ENCODE measurements at regions not wholly inside any gene's neighbourhood (a gene's known extent, or its start where the extent isn't known, plus 50 kb on each side); places are given as distances from the start of the nearest gene placed in this dataset.

GRCh38 chr9:71581101-71581500, 187.2 kb downstream of the CEMIP2 start:
- no peaks in the 10 kb centered on the region for H3K4me1 ChIP-seq
- no peaks in the 10 kb centered on the region for H3K9me3 ChIP-seq (ENCODE audit: low read depth)
- no peaks in the 10 kb centered on the region for H3F3A ChIP-seq (ENCODE audit: low read depth)
- no peak overlapping the region for H3K4me3 Mint-ChIP-seq
- no peak overlapping the region for H2AFZ ChIP-seq (replicated peaks)
- H3K27ac ChIP-seq, result no peak overlapping the region
- peaks cover 25% of the 10 kb centered on the region for H3K4me1 Mint-ChIP-seq
- no peaks in the 10 kb centered on the region for H3K36me3 Mint-ChIP-seq
- H3K36me3 ChIP-seq, result no peaks in the 10 kb centered on the region
- H3K9ac ChIP-seq, result no peak overlapping the region
- no peaks in the 10 kb centered on the region for H4K20me1 ChIP-seq (ENCODE audit: low read depth)
- no peaks in the 10 kb centered on the region for H3K9me3 Mint-ChIP-seq
- no peak for DNase-seq (ENCODE audit: low spot score)
- TF ChIP-seq CTCF (IDR thresholded peaks at IDR 0.05), result no peak
- no peak for TF ChIP-seq EZH2 (IDR thresholded peaks at IDR 0.05)
- TF ChIP-seq EZH2phosphoT487 (IDR thresholded peaks at IDR 0.05), result no peak
- H3K27ac Mint-ChIP-seq, result no peak overlapping the region
- H3K4me2 ChIP-seq, result no peak overlapping the region
- peaks cover 2% of the 10 kb centered on the region for H3K27me3 Mint-ChIP-seq (ENCODE audit: insufficient read depth, low read depth)
- no peaks in the 10 kb centered on the region for H3K27me3 ChIP-seq
- no peak overlapping the region for H3K4me3 ChIP-seq
- no peaks in the 10 kb centered on the region for H3K79me2 ChIP-seq (ENCODE audit: low read depth)

DNA sequence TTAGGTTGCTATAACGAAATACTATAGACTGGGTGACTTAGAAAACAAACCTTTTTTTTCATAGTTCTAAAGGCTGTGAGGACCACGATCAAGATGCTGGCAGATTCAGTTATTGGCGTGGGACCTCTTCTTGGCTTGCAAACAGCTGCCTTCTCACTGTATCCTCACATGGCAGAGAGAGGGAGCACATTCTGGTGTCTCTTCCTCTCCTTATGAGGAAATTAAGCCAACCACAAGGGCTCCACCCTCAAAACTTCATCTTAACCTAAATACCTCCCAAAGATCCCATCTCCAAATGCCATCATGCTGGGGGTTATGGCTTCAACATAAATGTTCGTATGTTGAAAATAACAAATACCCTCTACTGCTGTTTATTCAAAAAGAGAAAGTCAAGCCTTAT, 197.1 kb downstream of the CEMIP2 start:
- H3K4me1 ChIP-seq, result no peaks in the 10 kb centered on the region
- no peaks in the 10 kb centered on the region for H3K9me3 ChIP-seq (ENCODE audit: low read depth)
- no peaks in the 10 kb centered on the region for H3K79me2 ChIP-seq (ENCODE audit: low read depth)
- H3K27ac ChIP-seq, result no peak overlapping the region
- Mint-ChIP-seq H3K27ac (no peak overlapping the region), H3K4me1 (peaks cover 5% of the 10 kb centered on the region), H3K4me3 (no peak overlapping the region), H3K27me3 (ENCODE audit: insufficient read depth, low read depth) (peaks cover 3% of the 10 kb centered on the region), H3K9me3 (peaks cover 2% of the 10 kb centered on the region), H3K36me3 (no peaks in the 10 kb centered on the region)
- no peaks in the 10 kb centered on the region for H3K27me3 ChIP-seq
- DNase-seq (ENCODE audit: low spot score), result no peak
- TF ChIP-seq CTCF (IDR thresholded peaks at IDR 0.05) (no peak), EZH2phosphoT487 (IDR thresholded peaks at IDR 0.05) (no peak), EZH2 (IDR thresholded peaks at IDR 0.05) (no peak)
- no peaks in the 10 kb centered on the region for H3K36me3 ChIP-seq
- H3F3A ChIP-seq (ENCODE audit: low read depth), result no peaks in the 10 kb centered on the region
- H4K20me1 ChIP-seq (ENCODE audit: low read depth), result no peaks in the 10 kb centered on the region
- H3K4me2 ChIP-seq, result no peak overlapping the region
- no peak overlapping the region for H3K4me3 ChIP-seq
- H3K9ac ChIP-seq, result no peak overlapping the region
- H2AFZ ChIP-seq (replicated peaks), result no peak overlapping the region

- H3K9me3 ChIP-seq (ENCODE audit: low read depth), result no peaks in the 10 kb centered on the region
- no peak overlapping the region for H3K27ac ChIP-seq
- H3K4me2 ChIP-seq, result no peak overlapping the region
- H3K4me1 ChIP-seq, result no peaks in the 10 kb centered on the region
- Mint-ChIP-seq H3K27ac (no peak overlapping the region), H3K9me3 (peaks cover 2% of the 10 kb centered on the region), H3K27me3 (ENCODE audit: insufficient read depth, low read depth) (peaks cover 3% of the 10 kb centered on the region), H3K4me1 (peaks cover 5% of the 10 kb centered on the region), H3K4me3 (no peak overlapping the region), H3K36me3 (no peaks in the 10 kb centered on the region)
- no peaks in the 10 kb centered on the region for H3K79me2 ChIP-seq (ENCODE audit: low read depth)
- H4K20me1 ChIP-seq (ENCODE audit: low read depth), result no peaks in the 10 kb centered on the region
- no peak for DNase-seq (ENCODE audit: low spot score)
- no peaks in the 10 kb centered on the region for H3K36me3 ChIP-seq
- no peaks in the 10 kb centered on the region for H3F3A ChIP-seq (ENCODE audit: low read depth)
- no peak overlapping the region for H3K9ac ChIP-seq
- H3K4me3 ChIP-seq, result no peak overlapping the region
- no peak for TF ChIP-seq EZH2phosphoT487 (IDR thresholded peaks at IDR 0.05)
- TF ChIP-seq EZH2 (IDR thresholded peaks at IDR 0.05), result no peak
- TF ChIP-seq CTCF (IDR thresholded peaks at IDR 0.05), result no peak
- no peak overlapping the region for H2AFZ ChIP-seq (replicated peaks)
- H3K27me3 ChIP-seq, result no peaks in the 10 kb centered on the region
Observed at GRCh38 chr9:71567890-71568289, 200.4 kb downstream of the CEMIP2 start.

DNA sequence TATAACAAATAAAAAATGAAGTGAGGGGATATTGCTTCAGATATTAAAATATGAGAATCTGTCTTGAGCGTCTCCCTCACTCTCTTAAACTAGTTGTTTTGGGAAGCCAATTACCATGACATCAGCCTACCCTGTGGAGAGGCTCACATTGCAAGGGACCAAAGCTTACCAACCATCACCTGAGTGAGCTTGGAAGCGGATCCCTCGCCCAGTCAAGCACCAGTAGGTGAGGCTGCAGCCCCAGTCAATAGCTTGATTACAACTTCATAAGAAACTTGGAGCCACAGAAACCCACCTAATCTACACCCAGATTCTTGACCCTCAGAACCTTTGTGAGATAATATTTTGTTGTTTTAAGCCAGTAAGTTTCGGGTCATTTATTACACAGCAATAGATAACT, 206.2 kb downstream of the CEMIP2 start:
- no peak overlapping the region for H3K4me3 ChIP-seq
- TF ChIP-seq CTCF (IDR thresholded peaks at IDR 0.05), result no peak
- TF ChIP-seq EZH2 (IDR thresholded peaks at IDR 0.05), result no peak
- TF ChIP-seq EZH2phosphoT487 (IDR thresholded peaks at IDR 0.05), result no peak
- Mint-ChIP-seq H3K9me3 (no peaks in the 10 kb centered on the region), H3K4me3 (no peak overlapping the region), H3K27me3 (ENCODE audit: insufficient read depth, low read depth) (no peaks in the 10 kb centered on the region), H3K4me1 (peaks cover 3% of the 10 kb centered on the region), H3K36me3 (no peaks in the 10 kb centered on the region), H3K27ac (no peak overlapping the region)
- peaks cover 8% of the 10 kb centered on the region for H3K4me1 ChIP-seq
- H3K79me2 ChIP-seq (ENCODE audit: low read depth), result no peaks in the 10 kb centered on the region
- no peak for DNase-seq (ENCODE audit: low spot score)
- no peaks in the 10 kb centered on the region for H4K20me1 ChIP-seq (ENCODE audit: low read depth)
- H3K9me3 ChIP-seq (ENCODE audit: low read depth), result no peaks in the 10 kb centered on the region
- H3K36me3 ChIP-seq, result no peaks in the 10 kb centered on the region
- no peak overlapping the region for H3K27ac ChIP-seq
- H2AFZ ChIP-seq (replicated peaks), result no peak overlapping the region
- no peaks in the 10 kb centered on the region for H3F3A ChIP-seq (ENCODE audit: low read depth)
- H3K27me3 ChIP-seq, result no peaks in the 10 kb centered on the region
- H3K9ac ChIP-seq, result no peak overlapping the region
- H3K4me2 ChIP-seq, result no peak overlapping the region
